SK-N-SH (cell line): ENCODE measurements at regions not wholly inside any gene's neighbourhood (a gene's known extent, or its start where the extent isn't known, plus 50 kb on each side); places are given as distances from the start of the nearest gene placed in this dataset.

Source experiments
- CTCF ChIA-PET: fragments of 300-600, 350-600 bp; formaldehyde crosslinking; extraction: SDS; loops from one replicate; lab custom pipeline; 2021; lab: Yijun Ruan, JAX
- POLR2A ChIA-PET: fragments of 350-600 bp; sonication (Branson Sonifier 250); formaldehyde crosslinking; extraction: SDS; loops from one replicate; lab custom pipeline; 2020; ENCODE audit warnings: antibody characterized with exemption, inconsistent platforms; lab: Yijun Ruan, JAX
- DNase-seq: peaks from one replicate; pipeline ENCODE4 v3.0.0; 2012
- H2AFZ ChIP-seq: fragments of 200-600 bp; sonication (generic); 2 replicates; pipeline ENCODE4 v1.8.1; 2016; ENCODE audit warnings: antibody characterized with exemption, mild to moderate bottlenecking, low read depth
- H3F3A ChIP-seq: fragments of 200-600 bp; sonication (generic); replicated peaks from 2 replicates; pipeline ENCODE3; 2016; ENCODE audit warnings: antibody characterized with exemption, mild to moderate bottlenecking; ENCODE audit not compliant: insufficient read depth
- H3K27ac ChIP-seq, 2 experiments: fragments of 200-500 bp in 1 of 2; fragments of 200-600 bp in 1 of 2; sonication (Bioruptor generic) in 1 of 2; sonication (generic), shearing (Covaris generic) in 1 of 2; 2 replicates each; pipeline versions ENCODE4 v1.5.1 to v1.6.1; 2014 to 2016; ENCODE audit warnings: low read depth in 2 of 2, inconsistent platforms in 1 of 2, low read length in 1 of 2, mild to moderate bottlenecking in 1 of 2, mixed read lengths in 1 of 2
- H3K27me3 ChIP-seq: fragments of 200-600 bp; sonication (generic), shearing (Covaris generic); 2 replicates; pipeline ENCODE4 v1.6.1; 2016; ENCODE audit warnings: mixed run types; ENCODE audit not compliant: insufficient read depth
- H3K36me3 ChIP-seq, 2 experiments: fragments of 200-500 bp in 1 of 2; fragments of 200-600 bp in 1 of 2; sonication (Bioruptor generic) in 1 of 2; sonication (generic) in 1 of 2; replicated peaks in 1 of 2; 2 replicates each; pipeline versions ENCODE3 to v1.5.1; 2014 to 2016; ENCODE audit warnings: low read length in 1 of 2, mild to moderate bottlenecking in 1 of 2; ENCODE audit not compliant: insufficient read depth in 2 of 2, control insufficient read depth in 1 of 2
- H3K4me1 ChIP-seq, 2 experiments: fragments of 200-500 bp in 1 of 2; fragments of 200-600 bp in 1 of 2; sonication (Bioruptor generic) in 1 of 2; sonication (generic), shearing (Covaris generic) in 1 of 2; 2 replicates each; pipeline versions ENCODE4 v1.5.1 to v1.6.1; 2014 to 2016; ENCODE audit warnings: low read depth in 1 of 2, low read length in 1 of 2, mixed run types in 1 of 2; ENCODE audit not compliant: insufficient read depth in 2 of 2, control insufficient read depth in 1 of 2
- H3K4me2 ChIP-seq: fragments of 200-600 bp; sonication (generic), shearing (Covaris generic); 2 replicates; pipeline ENCODE4 v1.6.1; 2017; ENCODE audit warnings: mixed run types
- H3K4me3 ChIP-seq, 2 experiments: fragments of 200-500 bp in 1 of 2; fragments of 200-600 bp in 1 of 2; sonication (Bioruptor generic) in 1 of 2; sonication (generic), shearing (Covaris generic) in 1 of 2; 2 replicates each; pipeline versions ENCODE4 v1.5.1 to v1.8.1; 2014 to 2016; ENCODE audit warnings: low read depth in 2 of 2, inconsistent platforms in 1 of 2, low read length in 1 of 2, mild to moderate bottlenecking in 1 of 2, mixed read lengths in 1 of 2, moderate library complexity in 1 of 2
- H3K79me2 ChIP-seq: fragments of 200-600 bp; sonication (generic); 2 replicates; pipeline ENCODE4 v1.8.1; 2017; ENCODE audit warnings: mild to moderate bottlenecking; ENCODE audit not compliant: insufficient read depth
- H3K9ac ChIP-seq: fragments of 200-600 bp; sonication (generic); 2 replicates; pipeline ENCODE4 v1.6.1; 2017; ENCODE audit warnings: mixed run types
- H3K9me2 ChIP-seq: fragments of 200-600 bp; sonication (generic); 2 replicates; pipeline ENCODE4 v1.6.1; 2017; ENCODE audit warnings: mixed run types
- H3K9me3 ChIP-seq: fragments of 200-600 bp; sonication (generic); 2 replicates; pipeline ENCODE4 v1.6.1; 2017; ENCODE audit warnings: mixed run types, mild to moderate bottlenecking, moderate library complexity
- H4K20me1 ChIP-seq: fragments of 200-600 bp; sonication (generic); 2 replicates; pipeline ENCODE4 v1.6.1; 2017; ENCODE audit warnings: mild to moderate bottlenecking, mixed run types; ENCODE audit not compliant: insufficient read depth
- FOSL2 ChIP-seq: IDR thresholded peaks from 2 replicates; pipeline ENCODE4 v1.4.0; 2012; ENCODE audit warnings: low read depth, mild to moderate bottlenecking, moderate library complexity, borderline replicate concordance
- FOXJ3 ChIP-seq: sonication (generic); formaldehyde crosslinking; IDR thresholded peaks from 2 replicates; pipeline ENCODE4 v1.5.1; 2020; ENCODE audit warnings: mild to moderate bottlenecking, missing genetic modification reagents
- FOXM1 ChIP-seq: IDR thresholded peaks from 2 replicates; pipeline ENCODE4 v1.4.0; 2012; ENCODE audit warnings: low read depth, mild to moderate bottlenecking
- GABPA ChIP-seq: IDR thresholded peaks from 2 replicates; pipeline ENCODE4 v1.4.0; 2012; ENCODE audit warnings: low read depth, mild to moderate bottlenecking
- MEF2A ChIP-seq: IDR thresholded peaks from 2 replicates; pipeline ENCODE4 v1.4.0; 2012; ENCODE audit warnings: low read depth, borderline replicate concordance
- NFIC ChIP-seq: IDR thresholded peaks from 2 replicates; pipeline ENCODE4 v1.4.0; 2012; ENCODE audit warnings: borderline replicate concordance
- RXRA ChIP-seq: IDR thresholded peaks from 2 replicates; pipeline ENCODE4 v1.4.0; 2012; ENCODE audit warnings: low read depth, mild to moderate bottlenecking, borderline replicate concordance
- SIN3A ChIP-seq: IDR thresholded peaks from 2 replicates; pipeline ENCODE4 v1.6.1; 2012; ENCODE audit warnings: low read depth, mild to moderate bottlenecking, low read length, moderate library complexity, borderline replicate concordance
- SMC3 ChIP-seq: IDR thresholded peaks from 2 replicates; pipeline ENCODE4 v1.6.1; 2012; ENCODE audit warnings: low read depth, low read length, improper control_type of control experiment
- TAF1 ChIP-seq: IDR thresholded peaks from 2 replicates; pipeline ENCODE4 v1.6.1; 2012; ENCODE audit warnings: low read depth, mild to moderate bottlenecking, low read length, moderate library complexity, borderline replicate concordance
- WGBS: methylation state at CpG from one replicate; pipeline ENCODE4 v1.1.6; 2017; ENCODE audit warnings: low lambda C conversion rate; 5-methylcytosine and 5-hydroxymethylcytosine counted together
- TF ChIP-seq, protein P1 (sequence below): fragments of 150-350 bp; IDR thresholded peaks from 2 replicates; pipeline ENCODE4 v1.6.1; 2017; ENCODE audit warnings: antibody characterized with exemption, low read length, low read depth, borderline replicate concordance
- TF ChIP-seq, protein P2 (sequence below): fragments of 150-350 bp; IDR thresholded peaks from 2 replicates; pipeline ENCODE4 v1.6.1; 2016; ENCODE audit warnings: mild to moderate bottlenecking, low read depth, low read length
- TF ChIP-seq, protein P3 (sequence below): IDR thresholded peaks from 2 replicates; pipeline ENCODE4 v1.6.1; 2012; ENCODE audit warnings: mild to moderate bottlenecking, low read depth, low read length, moderate library complexity
- TF ChIP-seq, protein P4 (sequence below): fragments of 200-600 bp; sonication (generic); IDR thresholded peaks from 2 replicates; pipeline ENCODE4 v1.6.1; 2017; ENCODE audit warnings: antibody characterized with exemption, mild to moderate bottlenecking, moderate library complexity

- H3K79me2 ChIP-seq: no peaks in the 10 kb centered on the region
- no peaks in the 10 kb centered on the region for H3K36me3 ChIP-seq
- no peaks in the 10 kb centered on the region for H4K20me1 ChIP-seq
- no peaks in the 10 kb centered on the region for H3K9me2 ChIP-seq
- H3K27ac ChIP-seq: no peak overlapping the region
- H3K9ac ChIP-seq: no peak overlapping the region
- no peaks in the 10 kb centered on the region for H3K27me3 ChIP-seq
- no peak for TF ChIP-seq SMC3
- no peak for TF ChIP-seq MEF2A
- TF ChIP-seq FOSL2: no peak
- TF ChIP-seq, protein P1, sequence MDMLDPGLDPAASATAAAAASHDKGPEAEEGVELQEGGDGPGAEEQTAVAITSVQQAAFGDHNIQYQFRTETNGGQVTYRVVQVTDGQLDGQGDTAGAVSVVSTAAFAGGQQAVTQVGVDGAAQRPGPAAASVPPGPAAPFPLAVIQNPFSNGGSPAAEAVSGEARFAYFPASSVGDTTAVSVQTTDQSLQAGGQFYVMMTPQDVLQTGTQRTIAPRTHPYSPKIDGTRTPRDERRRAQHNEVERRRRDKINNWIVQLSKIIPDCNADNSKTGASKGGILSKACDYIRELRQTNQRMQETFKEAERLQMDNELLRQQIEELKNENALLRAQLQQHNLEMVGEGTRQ: no peak
- TF ChIP-seq FOXM1: no peak
- no peak for TF ChIP-seq TAF1
- no peak for TF ChIP-seq NFIC
- ChIA-PET CTCF (no interaction called here), POLR2A (no interaction called here)
- WGBS: 38% methylated on average over 3 of the region's 3 CpGs
- H3K9me3 ChIP-seq: peaks cover 6% of the 10 kb centered on the region; the same call in 1 of the 2 replicates
- H2AFZ ChIP-seq: no peak overlapping the region
- H3F3A ChIP-seq: no peaks in the 10 kb centered on the region
- no peak overlapping the region for H3K4me2 ChIP-seq
- no peaks in the 10 kb centered on the region for H3K4me1 ChIP-seq
- DNase-seq: no peak
- H3K4me3 ChIP-seq: no peak overlapping the region
Observed at GRCh38 chr7:52463341-52463740, 572.1 kb upstream of the POM121L12 start.

- Histone ChIP-seq H3K9me2 (no peaks in the 10 kb centered on the region), H4K20me1 (no peaks in the 10 kb centered on the region), H3K4me2 (no peak overlapping the region), H3K36me3 (no peaks in the 10 kb centered on the region), H3K79me2 (no peaks in the 10 kb centered on the region), H3K27me3 (no peaks in the 10 kb centered on the region), H3K4me3 (no peak overlapping the region), H2AFZ (no peak overlapping the region), H3K4me1 (no peaks in the 10 kb centered on the region), H3K27ac (no peak overlapping the region), H3K9me3 (peaks cover 6% of the 10 kb centered on the region; the same call in 1 of the 2 replicates), H3K9ac (no peak overlapping the region), H3F3A (no peaks in the 10 kb centered on the region)
- WGBS: 35% methylated on average over 3 of the region's 3 CpGs
- CTCF ChIA-PET: interaction anchor here (0.7 to 1.0 kb wide), 2 partner anchors 15 to 999 kb away, joined by 3 read pairs; no protein-coding TSS in a partner anchor
- DNase-seq: no peak
- TF ChIP-seq, protein P2, sequence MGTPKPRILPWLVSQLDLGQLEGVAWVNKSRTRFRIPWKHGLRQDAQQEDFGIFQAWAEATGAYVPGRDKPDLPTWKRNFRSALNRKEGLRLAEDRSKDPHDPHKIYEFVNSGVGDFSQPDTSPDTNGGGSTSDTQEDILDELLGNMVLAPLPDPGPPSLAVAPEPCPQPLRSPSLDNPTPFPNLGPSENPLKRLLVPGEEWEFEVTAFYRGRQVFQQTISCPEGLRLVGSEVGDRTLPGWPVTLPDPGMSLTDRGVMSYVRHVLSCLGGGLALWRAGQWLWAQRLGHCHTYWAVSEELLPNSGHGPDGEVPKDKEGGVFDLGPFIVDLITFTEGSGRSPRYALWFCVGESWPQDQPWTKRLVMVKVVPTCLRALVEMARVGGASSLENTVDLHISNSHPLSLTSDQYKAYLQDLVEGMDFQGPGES: no peak
- TF ChIP-seq RXRA (no peak), SMC3 (no peak), GABPA (no peak), FOXJ3 (no peak), SIN3A (no peak)
- TF ChIP-seq, protein P3, sequence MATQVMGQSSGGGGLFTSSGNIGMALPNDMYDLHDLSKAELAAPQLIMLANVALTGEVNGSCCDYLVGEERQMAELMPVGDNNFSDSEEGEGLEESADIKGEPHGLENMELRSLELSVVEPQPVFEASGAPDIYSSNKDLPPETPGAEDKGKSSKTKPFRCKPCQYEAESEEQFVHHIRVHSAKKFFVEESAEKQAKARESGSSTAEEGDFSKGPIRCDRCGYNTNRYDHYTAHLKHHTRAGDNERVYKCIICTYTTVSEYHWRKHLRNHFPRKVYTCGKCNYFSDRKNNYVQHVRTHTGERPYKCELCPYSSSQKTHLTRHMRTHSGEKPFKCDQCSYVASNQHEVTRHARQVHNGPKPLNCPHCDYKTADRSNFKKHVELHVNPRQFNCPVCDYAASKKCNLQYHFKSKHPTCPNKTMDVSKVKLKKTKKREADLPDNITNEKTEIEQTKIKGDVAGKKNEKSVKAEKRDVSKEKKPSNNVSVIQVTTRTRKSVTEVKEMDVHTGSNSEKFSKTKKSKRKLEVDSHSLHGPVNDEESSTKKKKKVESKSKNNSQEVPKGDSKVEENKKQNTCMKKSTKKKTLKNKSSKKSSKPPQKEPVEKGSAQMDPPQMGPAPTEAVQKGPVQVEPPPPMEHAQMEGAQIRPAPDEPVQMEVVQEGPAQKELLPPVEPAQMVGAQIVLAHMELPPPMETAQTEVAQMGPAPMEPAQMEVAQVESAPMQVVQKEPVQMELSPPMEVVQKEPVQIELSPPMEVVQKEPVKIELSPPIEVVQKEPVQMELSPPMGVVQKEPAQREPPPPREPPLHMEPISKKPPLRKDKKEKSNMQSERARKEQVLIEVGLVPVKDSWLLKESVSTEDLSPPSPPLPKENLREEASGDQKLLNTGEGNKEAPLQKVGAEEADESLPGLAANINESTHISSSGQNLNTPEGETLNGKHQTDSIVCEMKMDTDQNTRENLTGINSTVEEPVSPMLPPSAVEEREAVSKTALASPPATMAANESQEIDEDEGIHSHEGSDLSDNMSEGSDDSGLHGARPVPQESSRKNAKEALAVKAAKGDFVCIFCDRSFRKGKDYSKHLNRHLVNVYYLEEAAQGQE: no peak
- TF ChIP-seq, protein P4, sequence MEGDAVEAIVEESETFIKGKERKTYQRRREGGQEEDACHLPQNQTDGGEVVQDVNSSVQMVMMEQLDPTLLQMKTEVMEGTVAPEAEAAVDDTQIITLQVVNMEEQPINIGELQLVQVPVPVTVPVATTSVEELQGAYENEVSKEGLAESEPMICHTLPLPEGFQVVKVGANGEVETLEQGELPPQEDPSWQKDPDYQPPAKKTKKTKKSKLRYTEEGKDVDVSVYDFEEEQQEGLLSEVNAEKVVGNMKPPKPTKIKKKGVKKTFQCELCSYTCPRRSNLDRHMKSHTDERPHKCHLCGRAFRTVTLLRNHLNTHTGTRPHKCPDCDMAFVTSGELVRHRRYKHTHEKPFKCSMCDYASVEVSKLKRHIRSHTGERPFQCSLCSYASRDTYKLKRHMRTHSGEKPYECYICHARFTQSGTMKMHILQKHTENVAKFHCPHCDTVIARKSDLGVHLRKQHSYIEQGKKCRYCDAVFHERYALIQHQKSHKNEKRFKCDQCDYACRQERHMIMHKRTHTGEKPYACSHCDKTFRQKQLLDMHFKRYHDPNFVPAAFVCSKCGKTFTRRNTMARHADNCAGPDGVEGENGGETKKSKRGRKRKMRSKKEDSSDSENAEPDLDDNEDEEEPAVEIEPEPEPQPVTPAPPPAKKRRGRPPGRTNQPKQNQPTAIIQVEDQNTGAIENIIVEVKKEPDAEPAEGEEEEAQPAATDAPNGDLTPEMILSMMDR: no peak
- POLR2A ChIA-PET: no interaction called here
Observed at GRCh38 chr7:52462474-52462873, 573.0 kb upstream of the POM121L12 start.
